ENCODE measurements at regions not wholly inside any gene's neighbourhood (a gene's known extent, or its start where the extent isn't known, plus 50 kb on each side); places are given as distances from the start of the nearest gene placed in this dataset.
"Not testable (repeated sequence)": the region's sequence is repeated elsewhere in the genome, so short reads cannot be mapped to it uniquely, and the experiment has no call there.

DNA sequence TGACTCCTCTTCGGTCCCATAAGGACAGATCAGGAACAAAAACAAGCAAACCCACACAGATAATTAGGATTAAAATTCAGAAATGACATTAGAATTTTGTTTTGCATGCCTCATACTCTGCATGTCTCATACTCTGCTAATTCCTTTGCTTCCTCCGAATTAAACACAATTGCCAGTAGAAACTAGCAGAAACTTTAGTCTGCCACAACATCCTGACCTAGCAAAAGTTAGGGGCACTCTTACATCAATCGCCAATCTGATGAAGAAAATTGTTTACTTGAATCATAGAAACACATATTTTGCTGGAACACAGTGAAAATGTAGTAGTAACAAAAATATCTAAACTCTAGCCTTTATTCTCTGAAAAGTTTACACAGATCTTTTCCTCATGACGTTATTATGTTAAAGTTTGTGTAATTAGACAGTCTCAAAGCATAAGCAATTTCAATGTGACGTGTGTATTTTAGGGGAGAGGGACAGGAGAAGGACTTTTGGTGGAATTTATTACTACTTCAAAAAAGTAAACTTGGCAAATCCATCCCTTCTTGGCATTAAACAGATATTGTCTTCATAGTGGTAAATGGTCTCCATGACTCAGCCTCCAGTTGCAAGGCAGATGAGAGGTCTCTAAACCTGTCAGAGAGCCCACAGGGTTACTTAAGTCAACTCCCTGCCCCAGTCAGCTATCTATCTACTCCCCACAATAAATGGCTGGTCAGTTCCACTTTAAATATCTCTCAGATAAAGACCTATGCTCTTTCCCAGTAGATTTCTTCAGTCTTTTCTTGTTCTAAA is 249.8 kb upstream of the UBASH3B start:
- DNase-seq (ENCODE audit: low read depth in 4 of 4, low spot score in 3 of 4) = no peak

DNA sequence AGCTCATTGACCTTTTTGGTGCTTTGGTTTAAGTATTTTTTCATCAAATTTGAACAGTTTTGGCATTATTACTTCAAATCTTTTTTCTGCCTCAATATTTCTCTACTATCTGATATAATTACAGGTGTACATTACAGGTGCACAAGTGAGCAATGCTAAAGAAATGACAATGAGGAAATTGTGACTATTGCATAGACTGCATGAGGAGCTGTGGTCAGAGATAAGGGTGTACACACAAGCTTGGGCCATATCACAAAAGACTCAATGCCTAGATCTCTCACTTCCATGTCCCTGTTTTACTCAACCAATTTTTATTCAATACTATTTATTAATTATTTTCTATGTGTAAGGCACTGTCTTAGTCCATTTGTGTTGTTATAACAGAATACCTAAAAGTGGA is 251.0 kb upstream of the UBASH3B start:
- no peak for DNase-seq (ENCODE audit: low read depth in 4 of 4, low spot score in 3 of 4)

DNA sequence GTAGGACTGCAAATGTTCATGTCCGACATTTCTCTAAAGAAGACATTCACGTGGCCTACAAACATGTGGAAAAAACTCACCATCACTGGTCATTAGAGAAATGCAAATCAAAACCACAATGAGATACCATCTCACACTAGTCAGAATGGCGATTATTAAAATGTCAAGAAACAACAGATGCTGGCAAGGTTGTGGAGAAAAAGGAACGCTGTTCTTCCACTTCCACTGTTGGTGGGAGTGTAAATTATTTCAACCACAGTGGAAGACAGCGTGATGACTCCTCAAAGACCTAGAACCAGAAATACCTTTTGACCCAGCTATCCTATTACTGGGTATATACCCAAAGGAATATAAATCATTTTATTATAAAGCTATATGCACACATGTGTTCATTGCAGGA is 253.9 kb upstream of the UBASH3B start:
- not testable (repeated sequence) for DNase-seq (ENCODE audit: low read depth in 4 of 4, low spot score in 3 of 4)

DNA sequence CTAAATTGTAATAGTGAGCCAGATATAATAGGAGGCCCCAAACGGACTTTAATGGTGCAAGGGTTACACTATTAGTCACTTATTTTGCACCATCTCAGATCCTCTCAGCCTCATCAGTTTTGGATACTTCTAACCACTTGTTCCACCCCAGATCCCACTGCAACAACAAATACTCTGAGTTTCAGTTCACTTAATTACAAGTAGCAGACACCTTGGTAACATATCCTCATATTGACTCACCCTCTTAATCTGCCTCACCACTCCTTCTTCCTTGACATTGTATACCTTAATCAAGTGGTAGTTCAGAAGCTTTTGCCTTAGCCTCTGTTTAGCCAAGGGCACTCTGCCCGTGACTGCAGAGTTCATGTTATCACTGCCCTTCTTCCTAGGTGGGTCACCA is 256.1 kb upstream of the UBASH3B start:
- DNase-seq (ENCODE audit: low read depth in 4 of 4, low spot score in 3 of 4) = no peak

DNA sequence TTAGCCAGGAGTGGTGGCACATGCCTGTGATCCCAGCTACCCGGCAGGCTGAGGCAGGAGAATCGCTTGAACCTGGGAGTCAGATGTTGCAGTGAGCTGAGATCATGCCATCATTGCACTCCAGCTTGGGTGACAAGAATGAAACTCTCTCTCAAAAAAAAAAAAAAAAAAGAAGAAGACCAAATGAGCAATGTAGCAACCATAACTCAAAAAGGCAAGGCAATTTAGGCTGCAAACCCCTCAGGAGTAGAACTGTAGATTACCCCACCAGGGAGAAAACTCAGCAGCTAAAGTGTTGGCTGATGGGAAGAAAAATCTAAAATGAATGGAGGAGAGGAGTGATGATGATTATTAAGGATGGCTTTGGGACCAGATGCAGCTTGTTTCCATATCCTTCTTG is 256.7 kb upstream of the UBASH3B start:
- DNase-seq (ENCODE audit: low read depth in 4 of 4, low spot score in 3 of 4) = no peak

DNA sequence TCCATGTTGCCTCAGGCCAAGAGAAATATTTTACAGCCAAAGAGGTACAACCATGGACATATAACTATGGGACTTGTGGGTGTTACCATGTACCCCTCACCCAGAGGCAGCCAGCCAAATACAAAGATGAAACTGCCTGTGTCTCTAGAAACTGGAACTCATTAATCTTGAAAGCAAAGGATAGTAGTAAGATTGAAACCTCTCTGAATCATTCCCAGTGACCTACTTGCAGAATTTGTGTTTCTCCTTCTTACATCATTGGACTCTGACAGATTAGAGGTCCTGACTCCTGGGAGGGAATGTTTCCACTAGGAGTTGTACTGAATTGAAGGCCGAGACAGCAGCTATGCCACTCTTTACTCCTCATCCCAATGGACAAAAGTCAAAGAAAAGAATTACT is 257.4 kb upstream of the UBASH3B start:
- no peak for DNase-seq (ENCODE audit: low read depth in 4 of 4, low spot score in 3 of 4)

DNA sequence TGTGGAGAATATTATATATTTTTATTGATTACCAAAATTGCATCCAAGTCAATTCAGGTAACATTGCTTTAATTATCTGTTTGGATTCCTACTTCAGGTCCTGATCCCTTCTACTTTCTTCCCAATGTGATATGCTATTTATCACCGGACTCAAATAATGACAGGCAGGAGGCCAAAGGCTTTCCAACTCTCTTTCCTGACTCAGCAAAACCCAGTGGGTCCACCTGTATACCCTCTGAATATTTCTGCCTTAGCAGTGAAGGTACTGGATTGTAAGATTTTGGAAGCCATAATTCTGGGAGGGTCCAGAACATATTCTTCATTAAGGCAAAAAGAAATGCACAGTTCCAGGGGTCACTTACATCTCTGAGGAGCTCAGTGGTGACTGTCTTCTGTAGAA is 260.2 kb upstream of the UBASH3B start:
- DNase-seq (ENCODE audit: low read depth in 4 of 4, low spot score in 3 of 4) = no peak

DNA sequence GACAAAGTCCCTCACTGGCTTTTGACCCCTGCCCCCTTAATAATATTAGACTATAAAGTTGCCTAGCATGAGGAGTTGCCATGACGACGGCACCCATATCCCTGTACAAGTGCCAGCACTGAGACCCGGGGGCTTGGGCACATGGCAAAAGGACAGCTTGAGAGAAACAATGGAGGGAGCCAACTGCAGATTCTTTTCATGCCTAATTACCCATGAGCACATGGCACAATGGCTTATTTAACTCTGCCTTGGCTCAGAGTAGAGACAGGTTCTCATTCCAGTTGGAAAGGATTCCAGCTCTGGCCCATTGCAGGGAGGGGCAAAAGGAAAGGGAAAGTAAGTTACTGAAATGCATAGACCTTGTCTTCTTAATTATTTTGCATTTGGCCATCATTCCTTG is 261.2 kb upstream of the UBASH3B start:
- no peak for DNase-seq (ENCODE audit: low read depth in 4 of 4, low spot score in 3 of 4)

DNA sequence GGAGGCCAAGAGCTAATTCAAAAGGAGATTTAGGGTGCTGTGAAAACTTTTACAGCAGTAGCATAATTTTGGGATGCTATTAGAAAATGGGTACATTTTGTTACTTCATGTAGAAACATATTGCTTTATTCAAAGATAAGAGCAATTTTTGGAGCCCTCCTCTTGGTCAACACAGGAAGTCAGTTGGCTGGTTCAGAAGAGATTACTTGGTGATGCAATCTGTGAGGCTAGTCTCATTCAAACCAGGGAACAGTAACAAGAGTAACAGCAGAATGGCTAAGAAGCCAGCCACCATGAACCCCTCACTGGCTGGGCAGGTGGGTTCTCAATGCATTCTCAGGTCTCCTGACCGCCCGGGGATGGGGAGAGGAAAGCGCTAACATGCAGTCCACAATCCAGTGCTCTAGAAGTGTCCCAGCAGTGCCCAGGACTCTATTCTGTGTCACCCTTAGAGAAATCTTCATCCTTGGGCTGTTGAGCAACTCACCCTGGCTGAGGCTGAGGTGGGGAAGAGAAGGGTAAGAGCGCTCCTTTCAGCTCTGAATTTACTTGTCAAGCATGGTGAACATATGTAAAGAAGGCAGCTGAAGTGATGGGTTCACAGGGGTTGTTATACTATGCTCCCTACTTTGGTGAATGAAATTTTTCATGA is 262.2 kb upstream of the UBASH3B start:
- DNase-seq (ENCODE audit: low read depth in 4 of 4, low spot score in 3 of 4) = no peak

DNA sequence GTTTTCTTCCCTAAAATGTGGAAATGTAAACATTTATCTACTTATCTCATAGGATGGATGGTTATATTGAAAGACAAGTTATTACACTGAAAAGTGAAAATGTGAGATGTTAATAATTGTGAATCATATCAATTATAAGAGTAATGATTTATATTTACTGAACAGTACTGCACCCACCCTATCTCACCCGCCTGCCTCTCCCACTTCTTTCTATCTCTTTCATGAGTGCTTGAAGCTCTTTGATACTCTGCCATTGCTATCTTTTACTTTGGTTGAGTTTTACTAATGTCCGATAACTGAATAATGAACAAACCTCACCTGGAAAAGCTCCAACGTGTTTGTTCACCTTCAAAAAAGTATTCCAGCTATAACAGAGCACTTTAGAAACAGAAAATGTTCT is 263.0 kb upstream of the UBASH3B start:
- DNase-seq (ENCODE audit: low read depth in 4 of 4, low spot score in 3 of 4) = no peak

DNA sequence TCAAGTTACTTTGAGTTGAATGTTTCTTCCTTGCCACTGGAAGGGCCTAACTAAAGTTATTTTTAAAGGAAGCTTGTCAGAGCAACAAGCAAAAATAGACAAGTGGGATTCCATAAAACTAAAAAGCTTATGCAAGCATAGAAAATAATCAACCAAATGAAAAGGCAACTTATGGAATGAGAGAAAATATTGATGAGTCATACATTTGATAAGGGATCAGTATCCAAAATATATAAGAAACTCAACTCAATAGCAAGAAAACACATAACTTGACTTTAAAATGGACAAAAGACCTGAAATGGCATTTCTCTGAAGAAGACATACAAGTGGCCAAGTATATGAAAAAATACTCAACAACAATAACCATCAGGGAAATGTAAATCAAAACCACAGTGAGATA is 264.5 kb upstream of the UBASH3B start:
- no peak for DNase-seq (ENCODE audit: low read depth in 4 of 4, low spot score in 3 of 4)

DNA sequence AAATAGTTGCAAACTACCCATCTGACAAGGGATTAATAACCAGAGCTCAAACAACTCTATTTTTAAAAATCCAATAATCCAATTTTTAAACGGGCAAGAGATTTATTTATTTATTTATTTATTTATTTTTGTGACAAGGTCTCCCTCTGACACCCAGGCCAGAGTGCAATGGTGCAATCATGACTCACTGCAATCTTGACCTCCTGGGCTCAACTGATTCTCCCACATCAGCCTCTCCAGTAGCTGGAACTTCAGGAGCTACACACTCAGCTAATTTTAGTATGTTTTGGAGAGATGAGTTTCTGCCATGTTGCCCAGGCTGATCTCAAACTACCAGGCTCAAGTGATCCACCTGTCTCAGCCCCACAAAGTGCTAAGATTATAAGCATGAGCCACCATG is 267.2 kb upstream of the BLID start:
- DNase-seq (ENCODE audit: low read depth in 4 of 4, low spot score in 3 of 4) = no peak

DNA sequence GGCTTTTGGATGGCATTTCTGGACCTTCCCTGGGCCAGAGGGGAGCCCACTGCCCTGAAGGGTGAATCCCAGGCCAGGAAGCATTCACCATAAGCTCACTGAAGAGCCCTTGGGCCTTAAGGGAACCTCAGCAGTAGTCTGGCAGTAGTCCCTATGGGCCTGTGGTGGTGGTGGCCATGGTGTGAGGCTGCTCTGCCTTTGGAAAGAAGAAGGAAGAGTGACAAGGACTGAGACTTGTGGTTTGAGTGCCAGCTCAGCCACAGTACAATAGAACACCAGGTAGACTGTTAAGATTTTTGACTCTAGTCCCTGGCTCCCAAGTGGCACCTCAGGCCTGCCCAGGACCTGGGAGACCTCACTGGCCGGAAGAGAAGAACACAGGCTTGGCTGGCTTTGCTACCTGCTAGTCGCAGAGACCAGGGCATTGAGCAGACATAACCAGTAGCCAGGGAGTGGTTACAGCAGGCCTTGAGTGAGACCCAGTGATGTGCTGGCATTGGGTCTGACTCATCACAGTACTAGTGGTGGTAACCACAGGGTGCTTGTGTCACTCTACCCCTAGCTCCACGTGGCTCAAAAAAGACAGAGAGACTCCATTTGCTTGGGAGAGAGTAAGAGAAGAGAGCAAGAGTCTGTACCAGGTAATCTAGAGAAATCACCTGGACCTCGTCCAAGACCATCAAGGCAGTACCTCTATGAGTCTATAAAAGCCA is 259.8 kb upstream of the BLID start:
- no peak for DNase-seq (ENCODE audit: low read depth in 4 of 4, low spot score in 3 of 4)

DNA sequence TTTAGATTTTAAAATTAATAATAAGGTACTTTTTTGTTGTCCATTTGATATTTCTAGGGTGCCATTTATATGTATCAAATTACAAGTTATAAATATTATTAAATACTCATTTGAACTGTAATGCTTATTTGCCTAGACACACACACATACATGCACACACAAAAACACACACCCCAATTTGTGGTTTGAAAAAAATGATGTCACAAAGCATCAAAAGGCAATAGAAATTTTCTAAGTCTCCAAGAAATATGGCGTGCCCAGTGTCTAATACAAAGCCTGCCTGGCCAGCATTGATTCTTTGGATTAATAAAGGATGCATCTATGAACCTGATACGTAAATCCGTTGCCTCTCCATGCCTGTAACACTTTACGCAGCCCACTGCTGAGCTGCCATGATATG is 252.8 kb upstream of the BLID start:
- DNase-seq (ENCODE audit: low read depth in 4 of 4, low spot score in 3 of 4) = no peak

DNA sequence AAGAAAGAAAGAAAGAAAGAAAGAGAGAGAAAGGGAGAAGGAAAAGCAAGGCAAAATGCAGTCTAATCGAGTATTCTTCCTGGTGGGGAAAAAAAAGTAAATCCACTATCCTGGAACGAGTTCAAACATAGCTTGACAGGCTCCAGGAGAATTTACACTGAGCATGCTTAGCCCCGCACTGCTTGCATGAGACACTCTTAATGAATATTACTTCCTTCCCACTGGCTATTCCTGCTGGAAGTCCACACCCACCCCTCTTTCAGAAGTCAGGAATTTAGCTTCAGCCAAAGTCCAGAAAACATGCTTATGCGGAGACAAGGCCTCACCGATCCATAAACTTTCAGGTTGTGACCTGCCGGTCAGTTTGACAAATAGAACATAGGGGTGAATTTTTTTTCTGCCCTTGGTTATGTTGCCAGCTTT is 251.8 kb upstream of the BLID start:
- DNase-seq (ENCODE audit: low read depth in 4 of 4, low spot score in 3 of 4) = peak; percentile 47 to 74 (median 73)

DNA sequence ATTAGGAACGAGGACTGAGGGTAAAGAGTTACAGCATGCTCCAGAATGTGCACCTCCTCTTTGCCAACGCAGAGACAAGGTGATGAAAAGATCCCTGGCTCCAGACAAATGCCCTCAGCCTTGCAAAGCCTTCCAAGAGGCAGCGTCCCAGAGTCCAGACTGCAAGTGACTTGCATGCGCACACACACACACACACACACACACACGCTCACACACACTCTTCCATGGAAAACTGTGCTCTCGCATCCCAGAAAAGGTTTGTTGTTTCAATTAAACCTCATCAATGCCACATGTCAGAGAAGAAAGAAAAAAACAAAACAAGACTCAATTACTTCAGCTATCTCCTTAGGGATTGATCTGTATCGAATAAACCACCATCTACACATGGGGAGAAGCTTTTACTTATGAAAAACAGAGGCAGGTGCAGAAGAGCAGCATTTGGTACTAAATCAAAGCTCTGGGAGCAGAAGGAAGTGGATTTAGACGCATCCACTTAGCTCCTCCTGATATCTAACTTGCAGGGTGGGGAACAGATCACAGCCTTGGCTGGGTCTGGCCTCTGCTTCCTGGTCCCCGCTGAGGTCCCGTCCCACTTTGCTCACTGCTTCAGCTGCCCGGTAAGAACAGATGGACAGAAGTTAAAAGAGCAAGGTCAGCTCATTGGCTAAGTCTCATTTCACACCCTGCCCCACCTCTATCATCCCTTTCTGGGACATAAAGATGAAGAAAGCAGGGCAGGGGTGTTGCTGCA is 249.8 kb upstream of the BLID start:
- DNase-seq (ENCODE audit: low read depth in 4 of 4, low spot score in 3 of 4) = no peak

DNA sequence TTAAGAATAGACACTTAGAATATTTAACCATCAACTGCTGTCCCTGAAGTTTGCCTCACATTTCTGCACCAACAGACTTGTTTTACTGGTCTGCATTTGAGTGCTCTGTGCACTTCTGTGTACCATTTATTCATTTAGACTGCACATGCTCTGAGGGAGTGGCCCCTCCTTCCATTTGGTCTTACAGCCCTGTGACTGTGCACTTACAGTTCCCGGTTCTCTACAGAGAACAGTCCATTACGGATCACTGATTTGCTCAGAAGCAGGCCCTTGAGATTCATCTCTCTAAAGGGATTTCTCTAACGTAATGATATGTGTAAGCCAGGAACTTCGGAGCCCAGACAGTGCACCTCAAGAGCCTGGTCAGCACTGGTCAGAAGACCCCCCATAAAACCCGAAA is 247.3 kb upstream of the BLID start:
- no peak for DNase-seq (ENCODE audit: low read depth in 4 of 4, low spot score in 3 of 4)

DNA sequence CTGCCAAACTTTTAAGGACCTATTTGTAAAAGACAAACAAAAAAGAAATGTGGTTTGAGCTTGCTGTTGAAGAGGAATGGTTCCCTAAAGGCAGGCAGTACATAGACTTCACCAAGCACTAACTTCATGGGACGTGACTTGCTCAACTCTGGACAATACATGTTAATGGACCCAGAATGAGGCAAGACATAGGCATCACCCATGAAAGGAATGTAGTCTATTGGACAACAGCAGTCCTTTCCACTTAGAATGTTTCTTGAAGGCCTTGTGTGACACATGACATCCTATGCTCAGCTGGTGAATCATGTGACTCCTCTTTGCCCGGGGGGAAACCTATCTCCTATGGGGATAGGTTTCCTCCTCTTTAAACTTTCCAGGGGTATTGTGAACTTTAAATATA is 246.4 kb upstream of the BLID start:
- DNase-seq (ENCODE audit: low read depth in 4 of 4, low spot score in 3 of 4) = no peak

DNA sequence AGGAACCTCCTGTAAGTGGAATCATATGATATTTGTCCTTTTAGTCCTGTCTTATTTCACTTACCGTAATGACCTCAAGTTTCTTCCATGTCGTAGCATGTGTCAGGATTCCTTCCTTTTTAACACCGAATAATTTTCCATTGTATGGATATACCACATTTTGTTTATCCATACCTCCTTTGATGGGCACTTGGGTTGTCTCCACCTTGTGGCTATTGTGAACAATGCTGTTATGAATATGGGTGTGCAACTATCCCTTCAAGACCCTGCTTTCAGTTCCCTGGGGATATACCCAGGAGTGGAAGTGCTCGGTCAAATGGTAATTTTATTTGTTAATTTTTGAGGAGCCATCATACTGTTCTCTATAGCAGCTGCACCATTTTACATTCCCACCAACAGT is 244.9 kb upstream of the BLID start:
- DNase-seq (ENCODE audit: low read depth in 4 of 4, low spot score in 3 of 4) = no peak

DNA sequence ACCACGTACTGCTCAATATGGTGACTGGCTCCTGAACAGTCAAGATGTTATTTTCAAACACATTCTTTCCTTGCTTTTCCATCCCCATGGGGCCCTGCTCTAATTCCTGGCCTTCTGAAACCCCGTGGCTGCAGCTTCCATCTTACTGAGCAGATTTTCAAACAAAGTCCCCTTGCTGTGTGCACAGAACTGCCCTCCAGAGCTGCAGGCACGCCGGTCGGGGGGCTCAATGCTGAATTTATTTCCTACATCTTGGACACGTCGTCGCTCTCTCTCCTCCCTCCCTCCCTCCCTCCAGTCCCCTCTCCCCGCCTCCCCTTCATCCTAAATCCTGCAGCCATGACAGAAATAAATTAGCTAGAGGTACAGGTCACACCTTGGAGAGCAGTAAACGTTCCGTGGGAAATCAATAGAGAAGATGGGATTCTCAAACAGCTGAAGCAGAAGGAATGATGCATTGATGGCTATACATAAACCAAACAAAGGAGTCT is 243.1 kb upstream of the BLID start:
- no peak for DNase-seq (ENCODE audit: low read depth in 4 of 4, low spot score in 3 of 4)

DNA sequence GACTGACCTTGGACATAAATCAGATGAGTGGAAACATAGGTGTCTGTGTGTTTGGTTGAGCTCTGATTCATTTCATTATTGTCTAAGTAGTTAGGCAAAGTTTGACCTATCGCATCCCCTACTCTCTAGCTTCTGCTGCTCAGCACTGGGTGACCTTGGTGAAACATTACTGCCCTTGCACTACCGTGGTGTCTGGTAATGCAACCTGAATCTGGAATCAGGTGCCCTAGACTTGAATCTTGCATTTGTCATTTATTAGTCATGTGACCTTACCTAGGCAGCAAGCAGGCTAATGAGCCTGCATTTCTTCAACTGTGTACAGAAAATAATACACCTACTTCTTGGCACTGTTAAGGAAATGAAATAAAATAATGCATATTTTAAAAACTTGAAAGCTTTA is 242.3 kb upstream of the BLID start:
- no peak for DNase-seq (ENCODE audit: low read depth in 4 of 4, low spot score in 3 of 4)

All from right renal pelvis (tissue), 4 donors.